HEK293 (cell line): ENCODE measurements at regions not wholly inside any gene's neighbourhood (a gene's known extent, or its start where the extent isn't known, plus 50 kb on each side); places are given as distances from the start of the nearest gene placed in this dataset.

Source experiments
- CTCF ChIP-seq: fragments of 450-650 bp; formaldehyde crosslinking; IDR thresholded peaks from 2 replicates; pipeline ENCODE4 v1.5.1; 2016; ENCODE audit warnings: missing biosample characterization, missing genetic modification characterization
- OVOL3 ChIP-seq: fragments of 450-650 bp; formaldehyde crosslinking; IDR thresholded peaks from 2 replicates; pipeline ENCODE4 v1.5.1; 2016; ENCODE audit warnings: missing biosample characterization, missing genetic modification characterization
- SP2 ChIP-seq: fragments of 450-650 bp; formaldehyde crosslinking; IDR thresholded peaks from 2 replicates; pipeline ENCODE4 v1.5.1; 2016; ENCODE audit warnings: missing biosample characterization, missing genetic modification characterization
- YY1 ChIP-seq: fragments of 450-650 bp; formaldehyde crosslinking; IDR thresholded peaks from 2 replicates; pipeline ENCODE4 v1.5.1; 2018; ENCODE audit warnings: missing biosample characterization, missing genetic modification characterization
- ZNF692 ChIP-seq: fragments of 450-650 bp; formaldehyde crosslinking; IDR thresholded peaks from 2 replicates; pipeline ENCODE4 v1.5.1; 2016; ENCODE audit warnings: missing biosample characterization, missing genetic modification characterization

GRCh38 chr1:56409112-56409691, 170.2 kb downstream of the PLPP3 start:
- TF ChIP-seq CTCF (tag by site-specific recombination), result no peak
- TF ChIP-seq ZNF692 (tag by site-specific recombination), result no peak
- no peak for TF ChIP-seq OVOL3 (tag by site-specific recombination)
- TF ChIP-seq YY1, result no peak
- TF ChIP-seq SP2 (tag by site-specific recombination), result no peak
